Fibroblast of mammary gland (primary cell): ENCODE measurements at regions not wholly inside any gene's neighbourhood (a gene's known extent, or its start where the extent isn't known, plus 50 kb on each side); places are given as distances from the start of the nearest gene placed in this dataset.

Experiments used
- DNase-seq: peaks from one replicate; pipeline ENCODE4 v3.0.0-alpha.2; 2010; ENCODE audit warnings: low read depth
- H3K4me3 ChIP-seq: 2 replicates; pipeline ENCODE4 v1.5.1; 2011; ENCODE audit warnings: low read depth, mild to moderate bottlenecking, low read length, moderate library complexity; ENCODE audit not compliant: control insufficient read depth
- TF ChIP-seq, protein P1 (sequence below): conservative IDR thresholded peaks from 2 replicates; pipeline ENCODE4 v1.5.1; 2011; ENCODE audit warnings: low read depth, low read length, inconsistent platforms; ENCODE audit not compliant: control insufficient read depth, insufficient read depth

GRCh38 chr9:108756746-108757490, 98.9 kb downstream of the ACTL7B start:
- TF ChIP-seq, protein P1, sequence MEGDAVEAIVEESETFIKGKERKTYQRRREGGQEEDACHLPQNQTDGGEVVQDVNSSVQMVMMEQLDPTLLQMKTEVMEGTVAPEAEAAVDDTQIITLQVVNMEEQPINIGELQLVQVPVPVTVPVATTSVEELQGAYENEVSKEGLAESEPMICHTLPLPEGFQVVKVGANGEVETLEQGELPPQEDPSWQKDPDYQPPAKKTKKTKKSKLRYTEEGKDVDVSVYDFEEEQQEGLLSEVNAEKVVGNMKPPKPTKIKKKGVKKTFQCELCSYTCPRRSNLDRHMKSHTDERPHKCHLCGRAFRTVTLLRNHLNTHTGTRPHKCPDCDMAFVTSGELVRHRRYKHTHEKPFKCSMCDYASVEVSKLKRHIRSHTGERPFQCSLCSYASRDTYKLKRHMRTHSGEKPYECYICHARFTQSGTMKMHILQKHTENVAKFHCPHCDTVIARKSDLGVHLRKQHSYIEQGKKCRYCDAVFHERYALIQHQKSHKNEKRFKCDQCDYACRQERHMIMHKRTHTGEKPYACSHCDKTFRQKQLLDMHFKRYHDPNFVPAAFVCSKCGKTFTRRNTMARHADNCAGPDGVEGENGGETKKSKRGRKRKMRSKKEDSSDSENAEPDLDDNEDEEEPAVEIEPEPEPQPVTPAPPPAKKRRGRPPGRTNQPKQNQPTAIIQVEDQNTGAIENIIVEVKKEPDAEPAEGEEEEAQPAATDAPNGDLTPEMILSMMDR: peak; percentile 20
- no peak for DNase-seq
- H3K4me3 ChIP-seq: no peak overlapping the region

DNA sequence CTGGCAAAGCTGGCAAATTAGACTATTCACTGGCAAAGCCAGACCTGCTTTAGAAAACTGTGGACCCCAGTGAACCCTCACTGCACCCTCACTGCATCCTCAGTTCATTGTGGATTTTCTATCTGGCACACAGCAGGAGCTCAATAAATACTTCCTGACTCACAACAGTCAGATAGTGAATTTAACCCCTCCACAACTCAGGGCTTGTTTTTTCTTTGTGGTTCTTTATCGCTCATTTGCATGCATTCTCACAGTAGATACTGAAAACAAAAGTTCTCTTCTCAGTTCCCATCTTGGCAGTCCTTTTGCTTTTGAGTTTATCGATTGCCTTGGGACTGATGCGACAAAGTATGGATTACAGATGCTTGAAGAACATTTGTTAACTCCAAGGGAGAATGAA, 99.8 kb downstream of the ACTL7B start:
- TF ChIP-seq, protein P1: no peak
- no peak for DNase-seq
- H3K4me3 ChIP-seq: no peak overlapping the region

- TF ChIP-seq, protein P1: no peak
- H3K4me3 ChIP-seq: no peak overlapping the region
- no peak for DNase-seq
Observed at GRCh38 chr9:108751369-108751768, 104.4 kb downstream of the ACTL7B start.

- no peak overlapping the region for H3K4me3 ChIP-seq
- DNase-seq: no peak
- TF ChIP-seq, protein P1: no peak
Observed at GRCh38 chr9:108750661-108751215, 105.0 kb downstream of the ACTL7B start.

DNA sequence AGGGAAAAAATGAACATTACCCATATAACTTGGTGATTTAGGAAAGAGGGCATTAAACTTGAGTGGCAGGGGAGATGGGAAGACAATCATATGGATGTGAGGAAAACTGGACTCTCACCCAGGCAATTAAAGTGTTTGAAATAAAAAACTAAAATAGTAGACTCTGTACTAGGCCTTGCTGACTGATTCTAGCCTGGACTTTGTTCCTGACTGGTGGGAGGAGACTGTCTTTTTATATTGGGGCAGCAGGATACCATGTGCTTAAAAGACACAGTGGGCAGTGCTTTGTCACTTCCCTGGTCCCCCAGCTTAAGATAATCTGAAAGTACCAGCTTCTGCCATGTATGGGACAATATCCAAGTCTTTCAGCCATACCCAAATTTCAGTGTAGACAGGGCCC, 107.0 kb downstream of the ACTL7B start:
- TF ChIP-seq, protein P1: no peak
- no peak overlapping the region for H3K4me3 ChIP-seq
- no peak for DNase-seq

DNA sequence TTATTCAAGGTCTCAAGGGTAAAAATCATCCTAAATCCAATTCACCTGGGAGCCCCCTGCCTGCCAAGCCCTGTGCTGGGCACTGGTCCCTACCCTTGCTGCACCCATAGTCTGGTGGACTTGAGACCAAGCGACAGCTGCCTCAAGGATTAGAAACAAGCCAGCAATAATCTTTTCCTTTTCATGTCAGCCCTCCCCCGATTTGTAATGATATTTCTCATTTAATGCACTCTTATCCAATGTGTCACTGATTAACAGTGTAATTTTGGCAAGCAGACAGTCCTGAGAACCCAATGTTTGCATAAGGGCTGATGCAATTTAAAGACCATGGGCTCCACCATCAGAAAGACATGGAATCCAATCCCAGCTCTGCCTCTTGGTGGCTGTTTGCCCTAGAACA, 108.9 kb downstream of the ACTL7B start:
- peak; percentile 59 for DNase-seq
- no peak overlapping the region for H3K4me3 ChIP-seq
- TF ChIP-seq, protein P1: no peak
